ENCODE measurements at regions not wholly inside any gene's neighbourhood (a gene's known extent, or its start where the extent isn't known, plus 50 kb on each side); places are given as distances from the start of the nearest gene placed in this dataset.
"Not testable (repeated sequence)": the region's sequence is repeated elsewhere in the genome, so short reads cannot be mapped to it uniquely, and the experiment has no call there.

- no peak for TF ChIP-seq CTCF (conservative IDR thresholded peaks at IDR 0.05)
- H3K27ac Mint-ChIP-seq (ENCODE audit: unreplicated experiment), result no peak overlapping the region
- H3K9me3 Mint-ChIP-seq, result peaks cover 7% of the 10 kb centered on the region
- no peaks in the 10 kb centered on the region for H3K36me3 Mint-ChIP-seq (ENCODE audit: low read depth)
- no peaks in the 10 kb centered on the region for H3K4me1 Mint-ChIP-seq
- no peak for DNase-seq (ENCODE audit: low read depth, low spot score)
- H3K27me3 Mint-ChIP-seq (ENCODE audit: low read depth), result no peaks in the 10 kb centered on the region
- H3K4me3 Mint-ChIP-seq, result no peak overlapping the region
These were observed 119.8 kb upstream of the EGFLAM start for GRCh38 chr5:38138574-38138973.

GRCh38 chr5:38135486-38136039, 122.8 kb upstream of the EGFLAM start:
- TF ChIP-seq CTCF (conservative IDR thresholded peaks at IDR 0.05), result no peak
- DNase-seq (ENCODE audit: low read depth, low spot score), result no peak
- H3K4me1 Mint-ChIP-seq, result no peaks in the 10 kb centered on the region
- no peaks in the 10 kb centered on the region for H3K27me3 Mint-ChIP-seq (ENCODE audit: low read depth)
- no peak overlapping the region for H3K27ac Mint-ChIP-seq (ENCODE audit: unreplicated experiment)
- no peaks in the 10 kb centered on the region for H3K36me3 Mint-ChIP-seq (ENCODE audit: low read depth)
- H3K9me3 Mint-ChIP-seq, result peaks cover 7% of the 10 kb centered on the region
- H3K4me3 Mint-ChIP-seq, result no peak overlapping the region

GRCh38 chr5:38134810-38135209, 123.5 kb upstream of the EGFLAM start:
- no peaks in the 10 kb centered on the region for H3K27me3 Mint-ChIP-seq (ENCODE audit: low read depth)
- no peak overlapping the region for H3K27ac Mint-ChIP-seq (ENCODE audit: unreplicated experiment)

GRCh38 chr5:38134294-38134693, 124.1 kb upstream of the EGFLAM start:
- H3K27ac Mint-ChIP-seq (ENCODE audit: unreplicated experiment); DNase-seq (ENCODE audit: low read depth, low spot score); H3K4me1 Mint-ChIP-seq; H3K4me3 Mint-ChIP-seq; H3K27me3 Mint-ChIP-seq (ENCODE audit: low read depth); H3K9me3 Mint-ChIP-seq; H3K36me3 Mint-ChIP-seq (ENCODE audit: low read depth): not testable (repeated sequence)

More at GRCh38 chr5:38134810-38135209, 123.5 kb upstream of the EGFLAM start:
- no peak for DNase-seq (ENCODE audit: low read depth, low spot score)
- H3K4me3 Mint-ChIP-seq, result no peak overlapping the region
- H3K9me3 Mint-ChIP-seq, result peaks cover 7% of the 10 kb centered on the region
- no peak for TF ChIP-seq CTCF (conservative IDR thresholded peaks at IDR 0.05)
- H3K4me1 Mint-ChIP-seq, result no peaks in the 10 kb centered on the region
- H3K36me3 Mint-ChIP-seq (ENCODE audit: low read depth), result no peaks in the 10 kb centered on the region

- TF ChIP-seq CTCF (conservative IDR thresholded peaks at IDR 0.05), result no peak
These were observed 126.7 kb upstream of the EGFLAM start for GRCh38 chr5:38131686-38132085.

GRCh38 chr5:38124321-38124720, 134.0 kb upstream of the EGFLAM start:
- no peak for TF ChIP-seq CTCF (conservative IDR thresholded peaks at IDR 0.05)
- Mint-ChIP-seq H3K27me3 (ENCODE audit: low read depth) (no peaks in the 10 kb centered on the region), H3K36me3 (ENCODE audit: low read depth) (no peaks in the 10 kb centered on the region), H3K4me1 (peaks cover 10% of the 10 kb centered on the region), H3K9me3 (no peaks in the 10 kb centered on the region), H3K27ac (ENCODE audit: unreplicated experiment) (no peak overlapping the region), H3K4me3 (no peak overlapping the region)
- DNase-seq (ENCODE audit: low read depth, low spot score), result no peak

More at GRCh38 chr5:38131686-38132085, 126.7 kb upstream of the EGFLAM start:
- Mint-ChIP-seq H3K36me3 (ENCODE audit: low read depth) (no peaks in the 10 kb centered on the region), H3K27me3 (ENCODE audit: low read depth) (no peaks in the 10 kb centered on the region), H3K27ac (ENCODE audit: unreplicated experiment) (no peak overlapping the region), H3K9me3 (no peaks in the 10 kb centered on the region), H3K4me1 (no peaks in the 10 kb centered on the region), H3K4me3 (no peak overlapping the region)
- no peak for DNase-seq (ENCODE audit: low read depth, low spot score)
